HCT116 (cell line): ENCODE measurements at regions not wholly inside any gene's neighbourhood (a gene's known extent, or its start where the extent isn't known, plus 50 kb on each side); places are given as distances from the start of the nearest gene placed in this dataset.

Experiments used
- ATAC-seq: fragments of 200-7000 bp; cut with Tn5 transposase; 2 replicates; pipeline ENCODE4 v1.9.1; 2020; ENCODE audit warnings: mild to moderate bottlenecking, moderate library complexity
- BruUV-seq: library from RNA; stranded (reverse); fragments of 400-500 nt; replicated peaks from 2 replicates; lab custom pipeline; 2021; lab: Mats Ljungman, UMichigan
- CTCF ChIA-PET: fragments of 300-600 bp; sonication (Branson Sonifier 250); formaldehyde crosslinking; loops from one replicate; lab custom pipeline; 2021; ENCODE audit warnings: antibody characterized with exemption; lab: Charles Lee
- POLR2A ChIA-PET: fragments of 300-600, 350-600 bp; sonication (Branson Sonifier 250); formaldehyde crosslinking; loops from one replicate; lab custom pipeline; 2021; ENCODE audit warnings: antibody characterized with exemption; lab: Charles Lee
- RAD21 ChIA-PET, 2 experiments: fragments of 300-600 bp; sonication (Branson Sonifier 250); formaldehyde crosslinking; loops; one replicate each; lab custom pipeline; 2023; ENCODE audit warnings: low total read pairs in 2 of 2; ENCODE audit not compliant: uncharacterized antibody in 2 of 2, unreplicated experiment in 2 of 2, low non-redundant PET in 1 of 2; lab: Charles Lee
- DNase-seq: peaks from one replicate; pipeline ENCODE4 v3.0.0-alpha.2; 2010; ENCODE audit warnings: low read depth, low spot score
- H2AFZ ChIP-seq: fragments of 200-600 bp; shearing (Covaris generic), sonication (generic); 2 replicates; pipeline ENCODE4 v1.6.1; 2017; ENCODE audit warnings: low read depth, mixed run types, mixed read lengths, antibody characterized with exemption, low read length; ENCODE audit not compliant: poor library complexity, severe bottlenecking
- H3K27ac ChIP-seq: 2 replicates; pipeline ENCODE4 v1.5.1; 2012; ENCODE audit warnings: low read depth, low read length
- H3K27me3 ChIP-seq: fragments of 200-600 bp; sonication (generic); 2 replicates; pipeline ENCODE4 v1.6.1; 2016; ENCODE audit warnings: mixed run types, low read length, mixed read lengths; ENCODE audit not compliant: insufficient read depth
- H3K36me3 ChIP-seq, 2 experiments: fragments of 200-500 bp in 1 of 2; fragments of 200-600 bp in 1 of 2; sonication (Bioruptor generic) in 1 of 2; sonication (generic) in 1 of 2; 2 replicates each; pipeline versions ENCODE4 v1.5.1 to v1.6.1; 2014 to 2016; ENCODE audit warnings: low read length in 2 of 2, inconsistent platforms in 1 of 2, mixed read lengths in 1 of 2, mixed run types in 1 of 2; ENCODE audit not compliant: insufficient read depth in 2 of 2, control insufficient read depth in 1 of 2
- H3K4me1 ChIP-seq, 2 experiments: fragments of 200-600 bp in 1 of 2; sonication (generic) in 1 of 2; 2 replicates each; pipeline versions ENCODE4 v1.5.1 to v1.6.1; 2012 to 2017; ENCODE audit warnings: low read length in 2 of 2, inconsistent platforms in 1 of 2, mild to moderate bottlenecking in 1 of 2, mixed read lengths in 1 of 2, mixed run types in 1 of 2, moderate library complexity in 1 of 2; ENCODE audit not compliant: insufficient read depth in 2 of 2, control insufficient read depth in 1 of 2
- H3K4me2 ChIP-seq: fragments of 200-600 bp; sonication (generic); 2 replicates; pipeline ENCODE4 v1.6.1; 2017; ENCODE audit warnings: mixed run types, low read length, mixed read lengths
- H3K4me3 ChIP-seq, 2 experiments: fragments of 200-600 bp in 1 of 2; sonication (generic) in 1 of 2; replicated peaks in 1 of 2; 2 replicates each; pipeline ENCODE4 v1.5.1; 2011 to 2016; ENCODE audit warnings: low read length in 2 of 2, control low read depth in 1 of 2, low read depth in 1 of 2, mild to moderate bottlenecking in 1 of 2, mixed read lengths in 1 of 2, mixed run types in 1 of 2
- H3K79me2 ChIP-seq: fragments of 200-600 bp; sonication (generic); 2 replicates; pipeline ENCODE4 v1.6.1; 2017; ENCODE audit warnings: mild to moderate bottlenecking, mixed run types, low read length, moderate library complexity, mixed read lengths; ENCODE audit not compliant: insufficient read depth
- H3K9ac ChIP-seq: fragments of 200-600 bp; sonication (generic); 2 replicates; pipeline ENCODE4 v1.6.1; 2016; ENCODE audit warnings: low read length, mixed read lengths
- H3K9me2 ChIP-seq: fragments of 200-600 bp; sonication (generic), shearing (Covaris generic); 2 replicates; pipeline ENCODE4 v1.6.1; 2017; ENCODE audit warnings: mixed run types, mild to moderate bottlenecking, moderate library complexity; ENCODE audit not compliant: insufficient read depth
- H3K9me3 ChIP-seq, 2 experiments: fragments of 200-500 bp in 1 of 2; fragments of 200-600 bp in 1 of 2; sonication (Bioruptor generic) in 1 of 2; sonication (generic) in 1 of 2; 2 replicates each; pipeline ENCODE4 v1.6.1; 2014 to 2017; ENCODE audit warnings: low read length in 2 of 2, mixed read lengths in 2 of 2, inconsistent platforms in 1 of 2, low read depth in 1 of 2, mild to moderate bottlenecking in 1 of 2, mixed run types in 1 of 2, moderate library complexity in 1 of 2; ENCODE audit not compliant: control insufficient read depth in 1 of 2, insufficient read depth in 1 of 2
- H4K20me1 ChIP-seq: fragments of 200-600 bp; sonication (generic), shearing (Covaris generic); 2 replicates; pipeline ENCODE4 v1.6.1; 2017; ENCODE audit warnings: mixed run types, mild to moderate bottlenecking, moderate library complexity; ENCODE audit not compliant: insufficient read depth
- EGR1 ChIP-seq: IDR thresholded peaks from 2 replicates; pipeline ENCODE4 v1.6.1; 2012; ENCODE audit warnings: low read depth
- ELF1 ChIP-seq: IDR thresholded peaks from 2 replicates; pipeline ENCODE4 v1.6.1; 2012; ENCODE audit warnings: low read depth, borderline replicate concordance
- EZH2phosphoT487 ChIP-seq: fragments of 200-600 bp; IDR thresholded peaks from 2 replicates; pipeline ENCODE4 v1.6.1; 2018; ENCODE audit warnings: antibody characterized with exemption, borderline replicate concordance
- JUND ChIP-seq: IDR thresholded peaks from 2 replicates; pipeline ENCODE4 v1.6.1; 2012
- POLR2A ChIP-seq: IDR thresholded peaks from 2 replicates; pipeline ENCODE4 v1.7.0; 2011; ENCODE audit warnings: borderline replicate concordance; ENCODE audit not compliant: insufficient read depth, insufficient read length; ENCODE audit errors: extremely low read depth
- POLR2AphosphoS5 ChIP-seq: IDR thresholded peaks from 2 replicates; pipeline ENCODE4 v1.6.1; 2011; ENCODE audit warnings: mild to moderate bottlenecking, low read depth, low read length, moderate library complexity
- RAD21 ChIP-seq: IDR thresholded peaks from 2 replicates; pipeline ENCODE4 v1.6.1; 2012; ENCODE audit warnings: low read depth, mild to moderate bottlenecking
- SRF ChIP-seq: IDR thresholded peaks from 2 replicates; pipeline ENCODE4 v1.6.1; 2012; ENCODE audit warnings: low read depth
- TCF7L2 ChIP-seq: IDR thresholded peaks from 2 replicates; pipeline ENCODE4 v1.7.0; 2011; ENCODE audit warnings: borderline replicate concordance, inconsistent platforms; ENCODE audit not compliant: insufficient read depth, insufficient read length; ENCODE audit errors: extremely low read depth
- YY1 ChIP-seq: IDR thresholded peaks from 2 replicates; pipeline ENCODE4 v1.6.1; 2011; ENCODE audit warnings: low read length, low read depth, moderate library complexity, mild to moderate bottlenecking; ENCODE audit not compliant: insufficient replicate concordance; ENCODE audit errors: extremely low read depth
- ZNF274 ChIP-seq: fragments of 200-500 bp; sonication (Bioruptor generic); IDR thresholded peaks from 2 replicates; pipeline ENCODE4 v1.6.1; 2014; ENCODE audit warnings: mild to moderate bottlenecking, low read depth, low read length, inconsistent platforms
- intact Hi-C: fragments of 100-400 bp; cut with micrococcal nuclease; formaldehyde crosslinking; loops from 2 replicates; pipeline ENCODE4 v1.10.0; 2022
- TF ChIP-seq, protein P1 (sequence below): IDR thresholded peaks from 2 replicates; pipeline ENCODE4 v1.6.1; 2012
- TF ChIP-seq, protein P2 (sequence below): IDR thresholded peaks from 2 replicates; pipeline ENCODE4 v1.6.1; 2012
- TF ChIP-seq, protein P3 (sequence below): IDR thresholded peaks from 2 replicates; pipeline ENCODE4 v1.6.1; 2012; ENCODE audit warnings: low read depth

DNA sequence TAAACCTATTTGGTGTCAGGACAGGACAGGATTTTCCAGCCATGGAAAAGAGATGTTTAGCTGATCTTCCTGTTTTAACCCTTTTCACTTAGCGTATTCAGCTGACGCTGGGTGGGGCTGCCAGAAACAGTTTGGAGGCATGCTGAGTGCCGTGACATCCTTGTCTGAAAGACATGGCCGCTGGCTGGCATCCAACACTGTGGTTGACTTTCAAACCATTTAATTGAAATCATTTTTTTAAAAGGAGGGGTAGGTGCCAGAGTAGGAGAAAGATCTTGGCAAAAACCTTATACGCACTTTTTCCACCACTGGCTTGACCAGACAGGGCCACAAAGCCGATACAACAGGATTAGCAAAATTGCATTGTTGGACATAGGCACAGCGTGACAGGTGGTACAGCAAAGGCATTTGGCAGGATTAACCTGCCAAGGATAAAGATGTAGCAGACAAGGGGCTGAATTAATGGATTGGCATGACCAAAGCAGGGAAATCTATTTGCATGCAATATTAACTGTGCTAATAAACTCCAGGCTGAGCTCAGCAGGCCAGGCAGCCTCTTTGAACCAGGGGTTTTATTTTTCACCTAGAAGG is 131.8 kb upstream of the TOPAZ1 start:
- Histone ChIP-seq H3K27ac (no peak overlapping the region), H4K20me1 (no peaks in the 10 kb centered on the region), H3K9me3 (no peaks in the 10 kb centered on the region), H3K9ac (no peak overlapping the region), H3K27me3 (no peaks in the 10 kb centered on the region), H2AFZ (no peak overlapping the region), H3K4me1 (peaks cover 6 to 15% of the 10 kb centered on the region in 2 experiments), H3K79me2 (no peaks in the 10 kb centered on the region), H3K4me3 (no peak overlapping the region), H3K36me3 (no peaks in the 10 kb centered on the region), H3K9me2 (no peaks in the 10 kb centered on the region), H3K4me2 (no peak overlapping the region)
- no peak for TF ChIP-seq POLR2AphosphoS5
- no peak for TF ChIP-seq ELF1
- TF ChIP-seq EGR1 = no peak
- TF ChIP-seq POLR2A = no peak
- no peak for TF ChIP-seq JUND
- TF ChIP-seq RAD21 = no peak
- no peak for TF ChIP-seq EZH2phosphoT487
- no peak for TF ChIP-seq SRF
- TF ChIP-seq, protein P1, sequence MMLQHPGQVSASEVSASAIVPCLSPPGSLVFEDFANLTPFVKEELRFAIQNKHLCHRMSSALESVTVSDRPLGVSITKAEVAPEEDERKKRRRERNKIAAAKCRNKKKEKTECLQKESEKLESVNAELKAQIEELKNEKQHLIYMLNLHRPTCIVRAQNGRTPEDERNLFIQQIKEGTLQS = no peak
- DNase-seq = no peak
- RAD21 ChIA-PET = no interaction called here
- BruUV-seq = no TSS peak
- intact Hi-C loops = no loop called here
- CTCF ChIA-PET = no interaction called here
- POLR2A ChIA-PET = interaction anchor here (0.6 kb wide), 1 partner anchor 343 kb away, joined by 4 read pairs; no protein-coding TSS in a partner anchor
- ATAC-seq = no peak

DNA sequence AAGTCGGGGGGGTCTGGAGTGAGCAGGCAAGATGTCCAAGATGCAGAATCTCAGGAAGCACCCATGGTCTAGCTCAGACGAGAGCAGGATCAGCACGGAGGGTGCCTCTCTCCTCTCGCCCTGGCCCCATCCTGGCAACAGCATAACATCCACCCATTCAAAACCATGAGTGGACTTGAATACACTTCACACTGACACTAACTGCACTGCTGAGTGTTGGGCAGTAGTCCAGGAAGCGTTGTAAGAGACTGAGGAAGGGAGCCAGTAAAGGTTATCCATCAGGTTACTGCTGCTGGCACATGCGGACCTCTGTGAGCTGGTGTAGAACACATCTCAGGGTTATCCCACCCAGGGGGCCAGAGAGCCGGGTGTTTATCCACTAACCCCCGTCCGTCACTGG is 131.0 kb upstream of the TOPAZ1 start:
- DNase-seq (no peak), ATAC-seq (no peak)
- Histone ChIP-seq H3K9ac (no peak overlapping the region), H3K4me2 (no peak overlapping the region), H4K20me1 (no peaks in the 10 kb centered on the region), H3K36me3 (no peaks in the 10 kb centered on the region), H3K9me3 (no peaks in the 10 kb centered on the region), H3K4me3 (no peak overlapping the region), H3K9me2 (no peaks in the 10 kb centered on the region), H3K27me3 (no peaks in the 10 kb centered on the region), H3K27ac (no peak overlapping the region), H3K4me1 (peaks cover under 1 to 8% of the 10 kb centered on the region in 2 experiments), H3K79me2 (no peaks in the 10 kb centered on the region), H2AFZ (no peak overlapping the region)
- intact Hi-C loops = no loop called here
- no TSS peak for BruUV-seq
- RAD21 ChIA-PET = no interaction called here
- POLR2A ChIA-PET = interaction anchor here (0.6 kb wide), 1 partner anchor 344 kb away, joined by 4 read pairs; no protein-coding TSS in a partner anchor
- CTCF ChIA-PET = no interaction called here
- TF ChIP-seq, protein P1 = no peak
- TF ChIP-seq EZH2phosphoT487 = no peak
- TF ChIP-seq ZNF274 = no peak
- TF ChIP-seq JUND = no peak
- TF ChIP-seq, protein P2, sequence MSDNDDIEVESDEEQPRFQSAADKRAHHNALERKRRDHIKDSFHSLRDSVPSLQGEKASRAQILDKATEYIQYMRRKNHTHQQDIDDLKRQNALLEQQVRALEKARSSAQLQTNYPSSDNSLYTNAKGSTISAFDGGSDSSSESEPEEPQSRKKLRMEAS = no peak
- no peak for TF ChIP-seq SRF
- TF ChIP-seq YY1 = no peak
- TF ChIP-seq ELF1 = no peak
- no peak for TF ChIP-seq TCF7L2
- TF ChIP-seq, protein P3, sequence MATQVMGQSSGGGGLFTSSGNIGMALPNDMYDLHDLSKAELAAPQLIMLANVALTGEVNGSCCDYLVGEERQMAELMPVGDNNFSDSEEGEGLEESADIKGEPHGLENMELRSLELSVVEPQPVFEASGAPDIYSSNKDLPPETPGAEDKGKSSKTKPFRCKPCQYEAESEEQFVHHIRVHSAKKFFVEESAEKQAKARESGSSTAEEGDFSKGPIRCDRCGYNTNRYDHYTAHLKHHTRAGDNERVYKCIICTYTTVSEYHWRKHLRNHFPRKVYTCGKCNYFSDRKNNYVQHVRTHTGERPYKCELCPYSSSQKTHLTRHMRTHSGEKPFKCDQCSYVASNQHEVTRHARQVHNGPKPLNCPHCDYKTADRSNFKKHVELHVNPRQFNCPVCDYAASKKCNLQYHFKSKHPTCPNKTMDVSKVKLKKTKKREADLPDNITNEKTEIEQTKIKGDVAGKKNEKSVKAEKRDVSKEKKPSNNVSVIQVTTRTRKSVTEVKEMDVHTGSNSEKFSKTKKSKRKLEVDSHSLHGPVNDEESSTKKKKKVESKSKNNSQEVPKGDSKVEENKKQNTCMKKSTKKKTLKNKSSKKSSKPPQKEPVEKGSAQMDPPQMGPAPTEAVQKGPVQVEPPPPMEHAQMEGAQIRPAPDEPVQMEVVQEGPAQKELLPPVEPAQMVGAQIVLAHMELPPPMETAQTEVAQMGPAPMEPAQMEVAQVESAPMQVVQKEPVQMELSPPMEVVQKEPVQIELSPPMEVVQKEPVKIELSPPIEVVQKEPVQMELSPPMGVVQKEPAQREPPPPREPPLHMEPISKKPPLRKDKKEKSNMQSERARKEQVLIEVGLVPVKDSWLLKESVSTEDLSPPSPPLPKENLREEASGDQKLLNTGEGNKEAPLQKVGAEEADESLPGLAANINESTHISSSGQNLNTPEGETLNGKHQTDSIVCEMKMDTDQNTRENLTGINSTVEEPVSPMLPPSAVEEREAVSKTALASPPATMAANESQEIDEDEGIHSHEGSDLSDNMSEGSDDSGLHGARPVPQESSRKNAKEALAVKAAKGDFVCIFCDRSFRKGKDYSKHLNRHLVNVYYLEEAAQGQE = no peak
